NB4 (cell line): ENCODE measurements at regions not wholly inside any gene's neighbourhood (a gene's known extent, or its start where the extent isn't known, plus 50 kb on each side); places are given as distances from the start of the nearest gene placed in this dataset.

Experiments used
- DNase-seq: peaks from one replicate; pipeline ENCODE4 v3.0.0; 2010; ENCODE audit warnings: low read depth
- H3K4me3 ChIP-seq: one replicate; pipeline ENCODE4 v1.5.1; 2011; ENCODE audit warnings: mild to moderate bottlenecking, low read depth, low read length, moderate library complexity
- MYC ChIP-seq: IDR thresholded peaks from 2 replicates; pipeline ENCODE4 v1.6.1; 2011; ENCODE audit warnings: low read depth, low read length
- POLR2A ChIP-seq: IDR thresholded peaks from 2 replicates; pipeline ENCODE4 v1.6.1; 2011; ENCODE audit warnings: mild to moderate bottlenecking; ENCODE audit not compliant: insufficient read length; ENCODE audit errors: extremely low read depth
- TF ChIP-seq, protein P1 (sequence below): IDR thresholded peaks from 2 replicates; pipeline ENCODE4 v1.6.1; 2011; ENCODE audit warnings: low read depth, low read length
- TF ChIP-seq, protein P2 (sequence below): IDR thresholded peaks from one replicate; pipeline ENCODE4 v1.5.1; 2012; ENCODE audit warnings: low read depth, low read length

DNA sequence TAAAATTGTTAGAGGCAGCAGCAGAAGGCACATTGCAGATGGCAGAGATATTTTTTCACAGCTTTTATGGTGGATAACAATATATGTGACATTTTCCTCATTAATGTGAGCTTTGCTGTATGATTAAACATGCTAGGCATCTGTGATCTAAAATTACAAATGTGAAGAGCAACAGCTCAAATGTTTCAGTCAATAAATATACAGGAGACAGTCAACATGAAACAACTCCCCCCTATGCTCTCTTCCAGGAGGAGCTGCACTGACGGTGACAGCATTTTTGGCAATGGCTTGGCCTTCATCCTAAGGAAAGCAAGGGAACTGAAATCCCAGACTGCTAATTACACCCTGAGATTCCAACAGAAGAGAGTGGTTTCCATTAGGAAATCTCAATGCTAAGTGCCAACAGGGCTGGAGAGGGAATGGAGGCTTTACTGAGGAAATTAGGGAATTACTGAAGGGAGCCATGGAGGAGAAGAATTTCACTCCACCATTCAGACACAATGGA is 51.4 kb upstream of the GRB10 start:
- TF ChIP-seq, protein P1, sequence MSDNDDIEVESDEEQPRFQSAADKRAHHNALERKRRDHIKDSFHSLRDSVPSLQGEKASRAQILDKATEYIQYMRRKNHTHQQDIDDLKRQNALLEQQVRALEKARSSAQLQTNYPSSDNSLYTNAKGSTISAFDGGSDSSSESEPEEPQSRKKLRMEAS = no peak
- H3K4me3 ChIP-seq = no peak overlapping the region
- DNase-seq = no peak

DNA sequence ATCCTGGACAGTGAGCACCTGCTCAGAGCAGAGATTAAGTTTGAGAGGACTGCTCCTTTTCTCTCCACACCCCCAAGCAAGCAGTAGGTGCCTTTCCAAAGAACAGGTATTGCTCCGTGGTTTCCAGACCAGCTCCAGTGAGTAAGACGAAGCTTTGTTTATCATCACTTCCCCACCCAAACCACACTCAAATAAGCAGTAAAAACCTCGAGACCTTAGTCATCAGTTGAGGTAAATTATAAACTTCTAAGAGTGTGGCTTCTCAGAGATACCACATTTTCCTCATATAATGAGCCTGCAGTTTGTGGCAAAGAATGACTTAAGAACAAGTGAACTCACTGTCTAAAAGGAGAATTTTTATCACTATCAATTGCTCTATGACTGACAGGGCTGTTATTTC is 50.0 kb upstream of the GRB10 start:
- peak; percentile 61 for DNase-seq
- TF ChIP-seq POLR2A = no peak
- TF ChIP-seq, protein P1 = no peak
- TF ChIP-seq, protein P2, sequence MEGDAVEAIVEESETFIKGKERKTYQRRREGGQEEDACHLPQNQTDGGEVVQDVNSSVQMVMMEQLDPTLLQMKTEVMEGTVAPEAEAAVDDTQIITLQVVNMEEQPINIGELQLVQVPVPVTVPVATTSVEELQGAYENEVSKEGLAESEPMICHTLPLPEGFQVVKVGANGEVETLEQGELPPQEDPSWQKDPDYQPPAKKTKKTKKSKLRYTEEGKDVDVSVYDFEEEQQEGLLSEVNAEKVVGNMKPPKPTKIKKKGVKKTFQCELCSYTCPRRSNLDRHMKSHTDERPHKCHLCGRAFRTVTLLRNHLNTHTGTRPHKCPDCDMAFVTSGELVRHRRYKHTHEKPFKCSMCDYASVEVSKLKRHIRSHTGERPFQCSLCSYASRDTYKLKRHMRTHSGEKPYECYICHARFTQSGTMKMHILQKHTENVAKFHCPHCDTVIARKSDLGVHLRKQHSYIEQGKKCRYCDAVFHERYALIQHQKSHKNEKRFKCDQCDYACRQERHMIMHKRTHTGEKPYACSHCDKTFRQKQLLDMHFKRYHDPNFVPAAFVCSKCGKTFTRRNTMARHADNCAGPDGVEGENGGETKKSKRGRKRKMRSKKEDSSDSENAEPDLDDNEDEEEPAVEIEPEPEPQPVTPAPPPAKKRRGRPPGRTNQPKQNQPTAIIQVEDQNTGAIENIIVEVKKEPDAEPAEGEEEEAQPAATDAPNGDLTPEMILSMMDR = no peak
- no peak for TF ChIP-seq MYC
- H3K4me3 ChIP-seq = no peak overlapping the region
